ENCODE measurements at regions not wholly inside any gene's neighbourhood (a gene's known extent, or its start where the extent isn't known, plus 50 kb on each side); places are given as distances from the start of the nearest gene placed in this dataset.
A peak's percentile ranks its signal among the peaks of the same experiment; 100 is the strongest.
"Not testable (repeated sequence)": the region's sequence is repeated elsewhere in the genome, so short reads cannot be mapped to it uniquely, and the experiment has no call there.

DNA sequence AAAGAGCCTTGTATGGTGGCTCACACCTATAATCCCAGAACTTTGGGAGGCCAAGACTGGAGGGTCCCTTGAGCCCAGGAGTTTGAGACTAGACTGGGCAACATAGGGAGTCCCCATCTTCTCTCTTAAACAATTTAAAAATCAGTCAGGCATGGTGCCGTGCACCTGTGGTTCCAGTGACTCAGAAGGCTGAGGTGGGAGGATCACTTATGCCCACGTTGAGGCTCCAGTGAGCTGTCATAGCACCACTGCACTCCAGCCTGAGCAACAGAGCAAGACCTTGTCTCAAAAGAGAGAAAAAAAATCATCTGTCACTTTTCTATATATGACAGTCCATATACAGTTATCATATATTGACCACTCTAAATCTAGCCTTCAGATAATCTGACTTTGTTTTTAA lies 658.3 kb downstream of the LTN1 start:
- no peak for DNase-seq (ENCODE audit: low read depth in 4 of 4, low spot score in 2 of 4)

DNA sequence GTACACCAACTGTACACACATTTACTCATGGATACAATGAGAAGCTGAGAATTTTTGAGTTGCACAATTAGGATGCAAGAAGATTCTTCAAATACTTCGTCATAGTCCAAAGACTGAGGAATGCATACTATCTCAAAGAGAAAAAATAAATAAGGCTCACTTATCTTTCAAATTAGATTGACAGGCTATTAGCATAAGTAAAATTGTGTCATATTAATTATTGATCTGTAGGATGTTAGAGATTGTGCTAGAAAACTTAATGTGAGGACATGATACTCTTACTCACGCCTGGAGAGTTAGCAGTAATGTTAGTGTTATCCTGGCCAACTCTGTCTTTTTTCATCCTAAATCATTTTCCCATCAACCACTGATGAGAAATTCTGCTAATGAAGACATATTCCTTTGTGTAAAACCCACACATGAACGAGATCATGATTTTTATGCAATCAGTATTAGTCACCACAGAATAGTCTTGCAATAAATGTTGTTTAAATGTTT lies 659.0 kb downstream of the LTN1 start:
- DNase-seq (ENCODE audit: low read depth in 4 of 4, low spot score in 2 of 4): no peak

DNA sequence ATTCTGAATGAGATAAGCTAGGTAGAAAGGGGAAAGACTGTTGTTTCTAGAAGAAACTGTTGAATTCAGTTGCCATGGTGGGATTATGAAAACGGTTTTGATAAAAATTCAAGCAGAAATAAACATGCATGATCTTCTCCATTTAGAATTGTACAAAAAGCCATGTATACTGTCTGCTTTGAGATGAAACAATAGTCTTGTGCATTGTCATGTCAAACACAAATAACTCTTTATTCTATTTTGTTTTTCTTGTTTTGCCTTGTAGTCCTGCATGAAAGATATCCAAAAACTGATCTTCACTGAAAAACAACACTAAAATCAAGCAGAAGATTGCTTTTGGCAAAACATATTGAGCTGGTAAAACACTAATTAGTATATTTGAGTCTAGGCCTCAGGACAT lies 659.9 kb downstream of the LTN1 start:
- DNase-seq (ENCODE audit: low read depth in 4 of 4, low spot score in 2 of 4): no peak

DNA sequence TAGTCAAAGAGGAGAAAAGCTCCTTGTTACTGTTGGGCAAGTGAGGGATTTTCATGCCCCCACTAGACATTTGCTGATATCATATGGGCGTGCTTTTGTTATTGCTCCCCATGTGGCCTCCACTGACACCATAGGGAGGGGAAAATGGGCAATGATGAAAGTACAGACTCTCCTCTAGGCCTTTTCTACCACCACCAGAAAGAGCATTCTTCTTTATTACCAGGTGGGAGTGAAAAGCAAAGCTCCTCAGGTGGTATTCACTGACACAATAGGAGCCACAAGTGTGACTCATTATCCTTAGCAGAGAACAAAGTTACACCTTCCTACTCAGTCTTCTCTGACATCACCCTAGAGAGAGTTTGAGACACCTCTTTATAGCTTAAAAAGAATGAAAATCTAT lies 667.1 kb downstream of the LTN1 start:
- DNase-seq (ENCODE audit: low read depth in 4 of 4, low spot score in 2 of 4): no peak

DNA sequence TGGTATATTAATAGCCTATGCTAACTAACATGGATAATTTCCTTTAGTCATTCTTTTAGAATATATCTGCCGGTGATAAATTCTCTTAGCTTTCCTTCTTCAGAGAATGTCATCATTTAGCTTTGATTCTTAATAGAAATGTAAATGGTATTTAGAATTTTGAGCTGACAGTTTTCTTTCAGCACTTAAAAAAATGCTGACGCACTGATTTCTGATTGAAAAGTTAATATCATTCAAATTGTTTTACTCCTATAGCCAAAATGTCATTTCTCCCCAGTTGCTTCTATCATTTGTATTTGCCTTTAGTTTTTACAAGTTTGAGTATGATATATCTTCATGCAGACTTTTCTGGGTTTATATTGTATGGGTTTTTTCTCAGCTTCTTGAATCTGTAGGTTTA lies 668.0 kb downstream of the LTN1 start:
- DNase-seq (ENCODE audit: low read depth in 4 of 4, low spot score in 2 of 4): no peak

DNA sequence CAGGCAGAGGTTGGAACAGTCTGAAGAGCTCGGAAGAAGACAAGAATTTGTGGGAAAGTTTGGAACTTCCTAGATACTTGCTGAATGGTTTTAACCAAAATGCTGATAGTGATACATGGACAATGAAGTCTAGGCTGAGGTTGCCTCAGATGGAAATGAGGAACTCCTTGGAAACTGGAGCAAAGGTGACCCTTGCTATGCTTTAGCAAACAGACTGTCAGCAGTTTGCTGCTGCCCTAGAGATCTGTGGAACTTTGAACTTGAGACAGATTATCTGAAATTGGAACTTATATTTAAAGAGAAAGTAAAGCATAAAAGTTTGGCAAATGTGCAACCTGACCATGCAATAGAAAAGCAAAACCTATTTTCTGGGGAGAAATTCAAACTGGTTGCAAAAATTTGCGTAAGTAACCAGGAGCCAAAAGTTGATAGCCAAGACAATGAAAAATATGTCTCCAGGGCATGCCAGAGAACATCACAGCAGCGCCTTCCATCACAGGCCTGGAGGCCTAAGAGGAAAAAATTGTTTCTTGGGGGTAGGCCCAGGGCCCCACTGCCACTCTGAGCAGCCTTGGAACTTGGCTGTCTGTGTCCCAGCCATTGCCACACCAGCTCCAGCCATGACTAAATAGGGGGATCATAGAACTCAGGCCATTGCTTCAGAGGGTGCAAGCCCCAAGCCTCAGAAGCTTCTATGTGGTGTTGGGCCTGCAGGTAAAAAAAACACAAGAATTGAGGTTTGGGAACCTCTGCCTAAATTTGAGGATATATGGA lies 675.3 kb downstream of the LTN1 start:
- no peak for DNase-seq (ENCODE audit: low read depth in 4 of 4, low spot score in 2 of 4)

DNA sequence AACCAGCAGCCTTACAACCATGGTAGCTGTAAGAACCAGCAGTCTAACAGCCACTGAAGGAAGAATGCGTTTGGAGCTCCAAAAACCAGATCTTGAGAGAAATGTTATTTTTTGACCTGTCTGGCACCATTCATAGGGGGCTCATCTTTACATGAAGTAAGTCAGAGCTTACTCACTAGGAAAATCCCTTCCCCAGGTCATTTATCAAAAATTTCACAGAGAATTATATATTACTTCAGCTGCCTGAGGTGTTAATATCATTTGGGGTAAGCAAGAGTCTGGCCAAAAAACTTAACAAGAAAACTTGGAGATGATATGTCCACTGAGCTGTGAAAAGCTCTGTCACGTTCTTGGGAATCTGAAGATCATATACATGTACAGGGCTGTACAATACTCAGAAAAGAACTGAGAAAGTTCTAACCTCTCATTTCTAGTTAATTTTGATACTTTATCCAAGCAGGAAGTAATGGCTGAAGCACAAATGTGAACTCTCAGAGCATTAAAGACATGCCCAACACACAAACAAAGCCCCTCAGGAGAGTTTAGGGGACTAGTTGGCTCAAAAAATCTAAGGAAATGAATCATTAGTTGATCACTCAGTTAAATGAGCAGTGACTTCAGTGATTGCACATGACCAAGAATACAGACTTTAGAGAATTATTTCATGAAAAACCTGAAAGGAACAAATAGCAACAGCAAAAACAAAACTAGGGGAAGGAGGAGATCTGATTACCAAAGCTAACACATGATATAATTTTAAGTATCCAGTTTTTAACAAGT lies 681.1 kb downstream of the LTN1 start:
- DNase-seq (ENCODE audit: low read depth in 4 of 4, low spot score in 2 of 4): no peak

DNA sequence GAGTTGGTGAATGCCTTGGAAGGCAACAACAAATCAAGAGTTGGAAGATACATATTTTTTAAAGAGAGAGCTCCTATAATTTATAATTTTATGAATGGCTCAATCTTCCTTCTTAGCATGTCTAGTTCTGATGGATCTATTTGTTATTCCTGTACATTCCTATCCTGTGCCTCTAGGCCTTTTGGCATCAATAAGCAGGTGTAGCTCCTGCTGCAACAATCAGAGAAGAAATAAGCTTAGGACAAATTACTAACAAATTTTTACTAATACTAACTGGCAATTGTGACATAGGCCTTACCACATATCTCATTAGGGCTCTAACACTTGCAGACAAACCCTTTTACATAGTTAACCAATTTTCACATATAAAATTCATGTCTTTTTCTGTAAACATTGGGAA lies 682.0 kb downstream of the LTN1 start:
- no peak for DNase-seq (ENCODE audit: low read depth in 4 of 4, low spot score in 2 of 4)

DNA sequence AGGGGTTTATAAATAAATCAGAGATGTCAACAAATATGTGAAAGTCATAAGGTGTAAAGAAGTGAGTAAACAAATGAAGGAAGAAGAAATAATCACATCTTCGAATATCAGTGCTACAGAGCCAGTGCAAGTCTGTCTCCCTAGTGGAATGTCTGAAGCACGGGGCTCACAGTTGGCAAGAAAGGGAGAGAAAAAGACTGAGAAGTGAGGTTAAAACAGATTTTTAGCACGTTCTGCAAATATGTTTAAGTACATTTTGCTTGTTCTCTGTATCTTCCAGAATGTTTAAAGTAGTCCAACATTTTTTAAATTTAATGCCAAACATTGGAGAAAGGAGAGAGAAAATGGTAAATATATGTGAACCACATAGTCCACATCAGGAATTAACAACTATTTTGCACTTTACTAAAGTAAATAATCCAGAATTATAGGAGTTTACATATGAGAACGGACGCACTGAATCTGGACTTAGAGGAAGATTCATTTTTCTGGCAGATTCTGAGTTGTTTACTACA lies 682.4 kb downstream of the LTN1 start:
- DNase-seq (ENCODE audit: low read depth in 4 of 4, low spot score in 2 of 4): no peak

DNA sequence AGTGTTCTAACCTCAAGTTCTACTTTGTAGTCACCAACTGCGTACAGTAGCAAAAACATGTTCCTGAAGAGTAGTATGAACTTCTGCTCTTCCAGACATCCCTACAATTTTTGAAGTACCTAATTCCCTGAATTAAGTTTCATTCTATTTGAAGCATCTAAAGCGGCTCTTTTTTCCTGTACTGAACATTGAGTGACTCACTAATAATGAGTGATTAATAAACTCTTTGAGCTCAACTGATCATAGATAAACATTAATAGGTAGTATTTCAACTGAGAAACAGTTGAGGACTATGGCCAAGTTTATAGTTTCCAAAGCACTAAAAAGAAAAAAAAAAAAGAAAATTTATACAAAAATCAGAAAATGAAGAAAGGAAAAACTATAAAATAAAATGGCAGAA lies 683.1 kb downstream of the LTN1 start:
- no peak for DNase-seq (ENCODE audit: low read depth in 4 of 4, low spot score in 2 of 4)

DNA sequence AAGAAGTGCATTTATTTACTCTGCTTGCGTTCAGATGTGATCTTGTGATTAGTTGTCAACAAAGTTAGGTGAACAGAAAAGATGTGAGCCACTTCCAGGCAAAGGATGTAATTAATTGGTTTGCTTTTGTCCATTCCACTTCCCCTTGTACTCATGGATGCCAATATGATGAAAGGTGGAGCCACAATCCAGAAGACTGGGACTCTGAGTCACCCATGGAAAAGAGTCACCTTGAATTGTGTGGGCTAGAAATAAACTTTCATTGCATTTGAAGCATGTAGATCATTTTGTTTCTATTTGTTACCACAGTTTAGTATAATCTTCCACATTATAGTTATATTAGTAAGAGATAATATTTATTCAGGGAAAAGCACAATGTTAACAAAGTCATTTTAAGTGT lies 684.2 kb downstream of the LTN1 start:
- DNase-seq (ENCODE audit: low read depth in 4 of 4, low spot score in 2 of 4): no peak

DNA sequence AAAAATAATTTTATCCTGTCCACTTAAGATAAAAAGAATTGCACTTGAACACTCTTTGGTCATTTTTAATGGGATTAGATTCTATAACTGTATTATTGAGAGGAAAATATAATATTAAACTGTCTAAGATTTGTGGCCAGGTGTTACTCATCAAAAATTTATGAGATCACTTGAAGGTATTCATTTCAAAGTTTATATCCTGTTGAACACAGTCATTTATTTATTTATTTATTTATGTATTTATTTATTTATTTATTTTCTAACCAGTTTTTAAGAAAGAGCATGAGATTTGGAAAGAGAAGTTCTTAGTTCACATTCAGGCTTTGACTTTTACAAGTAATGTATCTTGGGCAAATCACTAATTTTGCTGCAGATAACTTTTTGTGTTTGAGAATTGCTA lies 692.7 kb downstream of the LTN1 start:
- DNase-seq (ENCODE audit: low read depth in 4 of 4, low spot score in 2 of 4): no peak

DNA sequence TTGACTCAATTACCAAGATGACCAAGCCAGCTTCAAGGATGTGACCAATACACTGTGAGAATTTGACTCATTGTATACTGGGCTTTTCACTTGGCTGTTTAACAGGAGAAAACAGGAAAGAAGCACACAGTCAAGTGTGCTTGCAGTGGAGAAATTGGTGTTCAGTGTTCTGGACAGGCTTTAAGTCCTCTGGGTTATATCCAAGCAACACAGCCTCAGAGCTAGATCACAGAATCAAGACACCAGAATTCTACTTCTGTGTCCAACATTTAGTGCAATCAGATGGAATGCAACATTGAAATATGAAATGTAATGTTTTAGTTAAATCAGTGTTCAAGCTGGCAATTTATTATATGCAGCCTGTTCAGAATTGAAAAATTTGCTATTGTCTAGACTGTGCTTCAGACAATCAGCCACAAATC lies 694.4 kb downstream of the LTN1 start:
- no peak for DNase-seq (ENCODE audit: low read depth in 4 of 4, low spot score in 2 of 4)

DNA sequence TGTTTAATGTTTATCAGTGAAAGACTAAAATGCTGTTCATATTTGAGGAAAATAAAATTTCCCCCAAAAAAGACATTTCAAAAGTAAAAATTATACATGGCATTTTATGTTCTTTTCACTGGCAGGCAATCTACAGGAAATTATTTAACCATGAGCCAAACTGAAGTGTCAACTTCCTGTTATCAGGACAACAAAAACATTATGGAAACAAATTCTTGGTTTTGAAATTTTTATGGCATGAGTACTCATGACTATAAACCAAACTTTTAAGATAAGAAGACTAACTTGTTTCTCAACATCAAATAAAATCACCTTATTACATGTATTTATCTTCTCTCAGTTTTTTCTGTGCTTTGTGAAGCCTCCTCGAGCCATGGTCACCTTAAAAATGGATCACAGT lies 698.6 kb downstream of the LTN1 start:
- DNase-seq (ENCODE audit: low read depth in 4 of 4, low spot score in 2 of 4): no peak

DNA sequence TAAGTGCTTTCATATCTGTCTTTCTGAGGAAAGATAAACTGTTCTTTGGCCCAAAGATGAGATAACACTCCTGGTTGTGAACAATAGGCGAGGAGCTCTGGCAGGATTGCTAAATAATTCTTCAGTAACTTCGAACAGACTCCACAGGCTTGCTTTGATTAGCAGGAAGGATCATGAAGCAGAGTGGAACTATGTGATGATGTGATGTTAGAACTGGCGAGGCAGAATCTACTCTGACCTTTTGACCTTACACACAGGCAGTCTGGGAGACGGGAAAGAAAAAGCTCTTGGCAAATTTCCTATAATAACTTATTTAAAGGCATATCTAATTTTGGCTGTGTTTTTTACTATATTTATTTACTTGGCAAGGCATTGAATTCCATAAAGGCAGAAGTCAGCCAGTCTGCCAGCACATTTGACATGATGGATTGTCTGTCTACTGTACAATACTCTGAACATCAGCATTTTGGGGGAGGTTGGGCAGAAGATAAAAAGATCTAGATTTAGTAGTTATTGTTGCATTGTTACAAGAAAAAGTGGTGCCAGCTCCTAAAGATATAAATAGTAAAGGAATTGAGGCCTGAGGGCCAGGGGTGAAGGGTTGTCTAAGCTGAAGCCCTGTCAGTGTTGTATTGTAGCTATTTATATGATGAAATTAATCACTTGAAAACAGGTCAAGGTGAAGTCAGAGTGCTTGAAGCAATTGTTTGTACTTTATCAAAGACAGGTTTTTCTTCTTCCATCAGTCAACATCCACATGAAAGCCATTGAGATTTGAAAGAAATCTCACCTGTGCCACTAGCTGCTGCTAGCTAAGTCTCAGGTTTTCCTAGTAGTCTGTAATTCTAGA lies 708.8 kb downstream of the LTN1 start:
- peak; percentile 20 to 58 (median 38) for DNase-seq (ENCODE audit: low read depth in 4 of 4, low spot score in 2 of 4)

DNA sequence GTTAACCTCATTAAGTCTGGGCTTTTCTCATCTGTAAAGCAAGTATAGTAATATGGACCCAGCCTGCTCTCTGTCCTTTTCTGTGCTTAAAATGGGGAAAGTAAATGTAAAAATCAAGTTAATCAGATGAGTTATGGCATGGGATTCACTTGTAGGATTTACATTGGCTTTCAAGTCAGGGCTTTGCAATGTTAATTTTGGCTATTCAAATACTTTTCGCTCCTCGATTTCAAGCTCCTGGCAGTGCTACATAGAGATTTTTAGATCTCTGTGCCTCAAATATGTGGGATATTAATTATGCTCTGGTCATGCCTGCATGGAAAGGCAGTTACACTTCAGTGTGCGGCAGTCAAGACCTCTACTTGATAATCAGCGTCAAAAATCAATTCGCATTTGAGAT lies 709.8 kb downstream of the LTN1 start:
- no peak for DNase-seq (ENCODE audit: low read depth in 4 of 4, low spot score in 2 of 4)

DNA sequence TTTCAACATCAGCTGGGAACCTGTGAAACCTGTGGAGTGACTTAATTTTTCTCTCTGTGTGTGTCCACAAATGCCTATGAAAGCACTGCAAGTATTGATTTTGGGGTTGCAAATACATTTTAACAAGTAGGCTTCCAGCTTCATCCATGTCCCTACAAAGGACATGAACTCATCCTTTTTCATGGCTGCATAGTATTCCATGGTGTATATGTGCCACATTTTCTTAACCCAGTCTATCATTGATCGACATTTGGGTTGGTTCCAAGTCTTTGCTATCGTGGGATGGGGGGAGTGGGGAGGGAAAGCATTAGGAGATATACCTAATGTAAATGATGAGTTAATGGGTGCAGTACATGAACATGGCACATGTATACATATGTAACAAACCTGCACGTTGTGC lies 711.3 kb downstream of the LTN1 start:
- DNase-seq (ENCODE audit: low read depth in 4 of 4, low spot score in 2 of 4): not testable (repeated sequence)

DNA sequence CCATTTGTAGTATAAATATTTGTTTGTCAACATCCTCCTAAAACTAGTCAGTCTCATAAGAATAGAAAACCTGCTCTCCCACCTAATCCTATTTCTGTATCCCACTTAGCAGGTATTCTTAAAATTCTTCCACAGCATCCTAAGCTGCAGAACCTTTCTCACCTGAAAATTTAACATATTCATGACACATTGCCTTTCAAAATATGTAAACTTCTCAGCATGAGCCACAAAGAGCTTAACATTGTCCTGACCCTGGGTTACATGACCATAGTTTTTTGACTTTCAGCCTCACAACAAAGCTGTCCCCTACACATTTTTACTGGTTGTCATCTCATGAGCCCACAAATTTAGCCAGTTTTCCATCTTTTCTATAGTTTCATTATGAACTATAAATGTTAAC lies 712.1 kb downstream of the LTN1 start:
- DNase-seq (ENCODE audit: low read depth in 4 of 4, low spot score in 2 of 4): no peak

DNA sequence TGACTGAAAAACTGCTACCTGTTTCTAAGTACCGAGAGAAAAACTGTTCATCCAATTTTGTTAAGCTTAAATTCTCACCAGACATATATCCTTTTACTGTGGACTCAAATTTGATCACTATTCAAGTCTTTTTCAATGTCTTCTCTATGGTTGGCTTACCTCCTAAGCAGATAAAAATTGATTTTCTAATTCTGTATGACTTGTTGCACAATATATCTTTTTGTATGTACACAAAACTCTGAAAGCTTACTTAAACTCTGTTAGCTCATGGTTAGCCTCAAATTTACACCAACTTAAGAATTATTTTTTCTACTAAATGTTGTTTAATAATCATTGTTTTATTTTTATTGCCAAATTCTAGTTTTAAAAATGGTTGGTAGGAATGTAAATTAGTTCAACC lies 715.4 kb downstream of the LTN1 start:
- DNase-seq (ENCODE audit: low read depth in 4 of 4, low spot score in 2 of 4): no peak

DNA sequence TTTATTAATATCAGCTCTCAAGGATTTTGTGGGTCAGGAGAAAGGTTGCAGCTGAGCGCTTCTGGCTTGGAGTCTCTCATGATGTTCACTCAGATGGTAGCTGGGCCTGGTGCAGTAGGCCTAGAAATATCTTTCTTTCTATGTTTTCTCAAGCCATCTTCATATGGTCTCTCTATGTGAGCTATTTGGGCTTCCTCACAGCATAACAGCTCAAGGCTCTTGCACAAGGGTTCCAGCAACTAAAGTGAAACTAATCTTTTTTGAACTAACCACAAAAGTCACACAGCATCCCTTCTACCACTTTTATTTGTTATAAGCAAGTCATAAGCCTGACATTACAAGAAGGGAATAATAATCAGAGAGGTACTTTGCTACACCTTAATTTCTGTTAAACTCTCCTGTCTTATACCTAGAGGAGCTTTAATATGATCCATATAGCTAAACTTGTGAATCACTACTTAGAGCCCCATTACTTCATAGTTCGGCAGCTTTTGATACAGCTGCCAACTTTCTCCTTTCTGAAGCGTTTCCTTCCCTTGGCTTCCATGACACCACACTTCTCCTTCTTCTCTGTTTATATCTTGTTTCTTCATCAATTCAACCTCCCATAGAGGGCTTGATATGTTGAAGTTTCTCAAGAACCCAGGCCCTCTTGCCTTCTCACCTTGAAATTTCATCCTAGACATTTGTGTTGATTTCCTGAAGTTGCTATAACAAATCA lies 720.2 kb downstream of the LTN1 start:
- DNase-seq (ENCODE audit: low read depth in 4 of 4, low spot score in 2 of 4): no peak

Measured in left renal cortex interstitium (tissue), 4 donors.